AG09309 (cell line): ENCODE measurements at regions not wholly inside any gene's neighbourhood (a gene's known extent, or its start where the extent isn't known, plus 50 kb on each side); places are given as distances from the start of the nearest gene placed in this dataset.

Experiments used
- DNase-seq: peaks from one replicate; pipeline ENCODE4 v3.0.0-alpha.2; 2010; ENCODE audit warnings: low read depth
- H3K4me3 ChIP-seq: 2 replicates; pipeline ENCODE4 v1.5.1; 2011; ENCODE audit warnings: mild to moderate bottlenecking, low read depth, low read length, moderate library complexity; ENCODE audit not compliant: control insufficient read depth
- CTCF ChIP-seq: IDR thresholded peaks from 2 replicates; pipeline ENCODE4 v1.5.1; 2011; ENCODE audit warnings: mild to moderate bottlenecking, low read depth, low read length, inconsistent platforms; ENCODE audit not compliant: insufficient read depth, control insufficient read depth; ENCODE audit errors: missing control alignments

GRCh38 chr3:188071636-188072035 is 82.3 kb upstream of the LPP start:
- H3K4me3 ChIP-seq, result no peak overlapping the region
- TF ChIP-seq CTCF, result no peak
- DNase-seq, result no peak

GRCh38 chr3:188076176-188076575 is 77.8 kb upstream of the LPP start:
- H3K4me3 ChIP-seq, result no peak overlapping the region
- DNase-seq, result no peak
- no peak for TF ChIP-seq CTCF

- H3K4me3 ChIP-seq, result no peak overlapping the region
- TF ChIP-seq CTCF, result no peak
- no peak for DNase-seq
These were observed 76.7 kb upstream of the LPP start for GRCh38 chr3:188077160-188077799.

- no peak overlapping the region for H3K4me3 ChIP-seq
- TF ChIP-seq CTCF, result no peak
- DNase-seq, result no peak
These were observed 73.9 kb upstream of the LPP start for GRCh38 chr3:188080091-188080490.

- no peak for DNase-seq
- TF ChIP-seq CTCF, result no peak
- no peak overlapping the region for H3K4me3 ChIP-seq
These were observed 71.9 kb upstream of the LPP start for GRCh38 chr3:188082031-188082430.

- no peak overlapping the region for H3K4me3 ChIP-seq
- TF ChIP-seq CTCF, result no peak
These were observed 71.5 kb upstream of the LPP start for GRCh38 chr3:188082450-188082849.

GRCh38 chr3:188083011-188083410 is 70.9 kb upstream of the LPP start:
- no peak for DNase-seq
- TF ChIP-seq CTCF, result no peak
- no peak overlapping the region for H3K4me3 ChIP-seq

More at GRCh38 chr3:188082450-188082849, 71.5 kb upstream of the LPP start:
- DNase-seq, result no peak
